Fibroblast of lung (primary cell): ENCODE measurements at regions not wholly inside any gene's neighbourhood (a gene's known extent, or its start where the extent isn't known, plus 50 kb on each side); places are given as distances from the start of the nearest gene placed in this dataset.

Experiments used
- EZH2 ChIP-seq: IDR thresholded peaks from 2 replicates; pipeline ENCODE4 v1.5.1; 2012; ENCODE audit warnings: low read length, control low read depth, mild to moderate bottlenecking; ENCODE audit errors: missing control alignments
- TF ChIP-seq, protein P1 (sequence below), 2 donors: IDR thresholded peaks in 1 of 2; conservative IDR thresholded peaks in 1 of 2; 1 replicate in 1 of 2; 2 replicates in 1 of 2; pipeline ENCODE4 v1.5.1; 2011 to 2012; ENCODE audit warnings: low read length in 2 of 2, control low read depth in 1 of 2, inconsistent platforms in 1 of 2, low read depth in 1 of 2, mild to moderate bottlenecking in 1 of 2

DNA sequence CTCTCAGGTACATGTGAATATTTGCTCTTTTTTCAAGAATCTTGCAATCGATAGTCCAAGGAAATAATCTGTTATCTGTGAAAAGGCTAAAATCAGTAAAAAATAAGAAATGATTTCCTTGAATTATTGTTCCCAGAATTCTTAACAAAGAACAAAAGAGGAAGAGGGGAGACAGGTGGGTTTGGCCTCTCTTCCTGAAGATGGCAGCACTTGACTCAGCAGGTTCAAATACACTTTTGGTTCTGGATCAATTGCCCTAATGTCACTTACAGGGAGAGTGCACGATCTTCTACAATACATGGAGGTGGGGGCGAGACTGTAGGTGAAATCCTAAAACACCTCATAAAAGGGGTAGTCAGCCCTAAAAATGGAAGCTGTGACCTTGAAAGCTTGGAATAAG, 358.7 kb downstream of the IRS2 start:
- TF ChIP-seq, protein P1, sequence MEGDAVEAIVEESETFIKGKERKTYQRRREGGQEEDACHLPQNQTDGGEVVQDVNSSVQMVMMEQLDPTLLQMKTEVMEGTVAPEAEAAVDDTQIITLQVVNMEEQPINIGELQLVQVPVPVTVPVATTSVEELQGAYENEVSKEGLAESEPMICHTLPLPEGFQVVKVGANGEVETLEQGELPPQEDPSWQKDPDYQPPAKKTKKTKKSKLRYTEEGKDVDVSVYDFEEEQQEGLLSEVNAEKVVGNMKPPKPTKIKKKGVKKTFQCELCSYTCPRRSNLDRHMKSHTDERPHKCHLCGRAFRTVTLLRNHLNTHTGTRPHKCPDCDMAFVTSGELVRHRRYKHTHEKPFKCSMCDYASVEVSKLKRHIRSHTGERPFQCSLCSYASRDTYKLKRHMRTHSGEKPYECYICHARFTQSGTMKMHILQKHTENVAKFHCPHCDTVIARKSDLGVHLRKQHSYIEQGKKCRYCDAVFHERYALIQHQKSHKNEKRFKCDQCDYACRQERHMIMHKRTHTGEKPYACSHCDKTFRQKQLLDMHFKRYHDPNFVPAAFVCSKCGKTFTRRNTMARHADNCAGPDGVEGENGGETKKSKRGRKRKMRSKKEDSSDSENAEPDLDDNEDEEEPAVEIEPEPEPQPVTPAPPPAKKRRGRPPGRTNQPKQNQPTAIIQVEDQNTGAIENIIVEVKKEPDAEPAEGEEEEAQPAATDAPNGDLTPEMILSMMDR (conservative IDR thresholded peaks at IDR 0.05 in 1 of 2, IDR thresholded peaks at IDR 0.05 in 1 of 2; ENCODE audit: low read depth in 1 of 2, low read length in 2 of 2), result no peak
- no peak for TF ChIP-seq EZH2
